Activated T-helper 17 cell treated with anti-CD3 and anti-CD28 coated beads, Interleukin-2, amount 50 U/mL, for 72 hours (primary cell): ENCODE measurements at regions not wholly inside any gene's neighbourhood (a gene's known extent, or its start where the extent isn't known, plus 50 kb on each side); places are given as distances from the start of the nearest gene placed in this dataset.

ENCODE experiments used
- ATAC-seq: fragments of 150-1000 bp; cut with Tn5 transposase; replicated peaks from 2 replicates; pipeline ENCODE4 v1.10.0; 2021; ENCODE audit warnings: mild to moderate bottlenecking, moderate library complexity
- H3K27ac Mint-ChIP-seq: one replicate; pipeline ENCODE4 v1.8.0; 2022; ENCODE audit warnings: mixed read lengths
- H3K27me3 Mint-ChIP-seq: one replicate; pipeline ENCODE4 v1.8.0; 2022; ENCODE audit warnings: mixed read lengths
- H3K36me3 Mint-ChIP-seq: one replicate; pipeline ENCODE4 v1.8.0; 2022; ENCODE audit warnings: low read depth, mild to moderate bottlenecking, mixed read lengths
- H3K4me1 Mint-ChIP-seq: one replicate; pipeline ENCODE4 v1.8.0; 2022; ENCODE audit warnings: mixed read lengths
- H3K4me3 Mint-ChIP-seq: one replicate; pipeline ENCODE4 v1.8.0; 2022; ENCODE audit warnings: mild to moderate bottlenecking, mixed read lengths
- H3K9me3 Mint-ChIP-seq: one replicate; pipeline ENCODE4 v1.8.0; 2022; ENCODE audit warnings: mixed read lengths

DNA sequence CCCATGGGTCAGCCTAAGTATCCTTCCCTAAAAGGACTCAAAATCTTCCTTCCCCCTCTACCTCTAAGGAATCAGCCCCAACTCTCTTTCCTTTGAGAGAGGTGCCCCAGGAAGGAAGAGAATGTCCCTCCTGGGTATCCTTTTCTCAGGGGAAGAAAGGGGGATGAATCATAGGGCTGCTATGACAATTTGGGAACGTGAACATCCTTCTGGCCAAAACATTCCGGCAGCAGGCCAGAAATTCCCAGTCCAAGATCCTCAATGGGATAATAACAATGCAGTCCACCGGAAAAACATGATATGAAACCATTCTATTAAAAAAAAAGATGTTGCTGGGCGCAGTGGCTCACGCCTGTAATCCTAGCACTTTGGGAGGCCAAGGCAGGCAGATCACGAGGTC lies 50.8 kb upstream of the CACNA2D3 start:
- H3K4me3 Mint-ChIP-seq: no peak overlapping the region
- H3K4me1 Mint-ChIP-seq: no peaks in the 10 kb centered on the region
- no peak overlapping the region for H3K27ac Mint-ChIP-seq
- no peak for ATAC-seq
- peaks cover 4% of the 10 kb centered on the region for H3K27me3 Mint-ChIP-seq
- H3K9me3 Mint-ChIP-seq: no peaks in the 10 kb centered on the region
- no peaks in the 10 kb centered on the region for H3K36me3 Mint-ChIP-seq

DNA sequence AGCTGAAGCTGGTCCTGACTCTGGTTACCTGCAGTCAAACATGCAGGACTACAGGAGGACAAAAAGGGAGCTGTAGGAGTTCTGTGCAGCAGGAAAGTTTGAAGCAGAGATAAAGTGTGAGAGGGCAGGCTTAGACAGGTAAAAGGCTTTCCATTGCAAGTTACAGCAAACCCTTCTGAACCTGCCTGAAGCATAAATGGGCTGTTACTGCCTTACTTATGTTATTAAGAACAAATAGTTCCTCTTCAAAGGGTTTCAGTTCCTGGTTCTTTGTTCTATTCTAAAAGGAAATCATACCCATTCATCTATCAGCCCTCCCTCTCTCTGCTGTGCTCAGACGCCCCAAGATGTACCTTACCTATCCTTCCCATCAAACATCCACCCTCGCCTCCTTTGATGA lies 52.4 kb upstream of the CACNA2D3 start:
- Mint-ChIP-seq H3K27me3 (peaks cover 4% of the 10 kb centered on the region), H3K27ac (no peak overlapping the region), H3K9me3 (no peaks in the 10 kb centered on the region), H3K4me1 (no peaks in the 10 kb centered on the region), H3K4me3 (no peak overlapping the region), H3K36me3 (no peaks in the 10 kb centered on the region)
- ATAC-seq: no peak

DNA sequence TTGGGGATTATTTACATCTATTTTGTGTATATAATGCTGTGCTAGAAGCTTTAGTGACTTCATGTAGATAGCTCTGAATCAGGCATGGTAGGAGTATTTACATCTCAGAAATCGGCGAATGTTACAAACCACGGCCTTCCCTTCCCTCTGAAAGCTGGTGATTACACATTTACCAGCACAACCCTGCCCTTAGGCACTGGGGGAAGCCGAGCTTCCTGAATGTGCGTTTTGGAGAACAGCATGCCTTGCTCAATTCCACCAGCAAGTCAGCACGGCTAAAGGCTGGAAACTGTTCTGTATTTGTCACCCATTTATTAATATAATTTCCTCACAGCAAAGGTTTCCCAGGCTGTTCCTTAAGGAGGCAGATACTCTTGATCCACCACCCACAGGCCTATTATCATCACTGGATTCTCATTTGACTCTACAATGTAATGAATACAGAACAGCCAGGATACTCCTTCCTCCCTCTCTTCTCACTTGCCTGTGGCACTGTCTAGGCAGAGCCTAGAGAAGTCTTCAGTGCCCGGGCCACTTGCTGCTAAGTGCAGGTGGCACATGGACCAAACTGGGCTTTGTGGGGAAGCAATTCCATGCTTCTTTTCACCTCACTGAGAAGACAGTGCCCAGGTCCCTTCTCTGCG lies 55.2 kb upstream of the CACNA2D3 start:
- H3K4me1 Mint-ChIP-seq: no peaks in the 10 kb centered on the region
- no peak overlapping the region for H3K4me3 Mint-ChIP-seq
- no peaks in the 10 kb centered on the region for H3K9me3 Mint-ChIP-seq
- ATAC-seq: no peak
- H3K27me3 Mint-ChIP-seq: peaks cover 12% of the 10 kb centered on the region
- no peaks in the 10 kb centered on the region for H3K36me3 Mint-ChIP-seq
- no peak overlapping the region for H3K27ac Mint-ChIP-seq

DNA sequence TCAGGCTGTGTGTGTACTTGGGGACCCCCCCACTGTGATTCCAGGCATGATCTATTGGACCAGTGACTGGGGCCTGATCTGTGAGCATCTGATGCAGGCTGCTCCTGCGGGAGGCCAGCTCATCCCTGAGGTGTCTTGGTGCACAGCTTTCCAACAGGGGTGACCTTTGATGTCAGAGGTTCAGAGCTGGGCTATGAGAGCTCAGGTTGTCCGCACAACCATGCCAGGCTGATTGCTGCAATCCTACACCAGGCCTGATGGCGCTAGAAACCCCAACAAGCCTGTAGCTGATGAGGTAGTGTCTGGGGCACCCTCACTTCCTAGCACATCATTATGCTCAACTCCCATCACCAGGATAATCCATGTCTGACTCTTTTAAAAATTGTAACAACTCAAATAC lies 56.1 kb upstream of the CACNA2D3 start:
- no peak for ATAC-seq
- peaks cover 12% of the 10 kb centered on the region for H3K27me3 Mint-ChIP-seq
- H3K4me3 Mint-ChIP-seq: no peak overlapping the region
- no peaks in the 10 kb centered on the region for H3K9me3 Mint-ChIP-seq
- no peaks in the 10 kb centered on the region for H3K36me3 Mint-ChIP-seq
- no peaks in the 10 kb centered on the region for H3K4me1 Mint-ChIP-seq
- H3K27ac Mint-ChIP-seq: no peak overlapping the region

DNA sequence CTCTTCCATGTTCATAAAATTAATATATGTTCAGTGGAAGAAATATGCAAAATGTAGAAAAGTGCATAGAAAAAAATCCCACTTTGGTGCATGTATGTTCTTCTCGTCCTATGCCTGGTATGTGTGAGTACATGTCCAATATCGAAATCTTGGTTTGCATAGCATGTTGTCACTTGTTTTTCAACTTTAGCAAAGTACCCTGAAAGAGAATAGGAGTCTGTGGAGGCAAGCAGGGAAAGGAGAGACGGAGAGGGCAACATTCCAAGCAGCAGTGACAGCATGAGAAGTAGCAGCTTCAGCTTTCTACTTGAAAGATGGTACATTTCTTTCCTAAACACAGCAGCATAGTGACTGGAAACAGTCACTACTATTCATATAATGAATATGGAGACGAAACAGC lies 56.8 kb upstream of the CACNA2D3 start:
- Mint-ChIP-seq H3K36me3 (no peaks in the 10 kb centered on the region), H3K4me1 (no peaks in the 10 kb centered on the region), H3K27ac (no peak overlapping the region), H3K4me3 (no peak overlapping the region), H3K27me3 (peaks cover 12% of the 10 kb centered on the region), H3K9me3 (no peaks in the 10 kb centered on the region)
- no peak for ATAC-seq

DNA sequence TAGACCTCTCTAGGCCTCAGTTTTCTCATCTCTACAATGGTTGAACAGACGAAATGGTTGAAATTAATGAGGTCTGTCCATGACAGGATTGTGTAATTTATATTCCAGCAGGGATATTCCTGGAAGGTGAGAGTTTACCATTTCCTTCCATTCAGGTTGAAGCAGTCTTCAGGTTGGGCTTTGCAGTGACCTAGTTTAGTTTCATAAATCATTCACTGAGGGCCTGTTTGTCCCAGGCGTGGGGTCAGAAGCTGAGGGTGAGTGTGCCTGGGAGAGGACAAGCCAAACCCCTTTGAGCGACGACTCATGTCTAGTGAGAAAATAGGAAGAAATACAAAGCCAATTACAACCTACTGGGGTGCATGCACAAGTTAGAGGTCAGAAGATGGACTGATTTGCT lies 57.2 kb upstream of the CACNA2D3 start:
- no peaks in the 10 kb centered on the region for H3K36me3 Mint-ChIP-seq

DNA sequence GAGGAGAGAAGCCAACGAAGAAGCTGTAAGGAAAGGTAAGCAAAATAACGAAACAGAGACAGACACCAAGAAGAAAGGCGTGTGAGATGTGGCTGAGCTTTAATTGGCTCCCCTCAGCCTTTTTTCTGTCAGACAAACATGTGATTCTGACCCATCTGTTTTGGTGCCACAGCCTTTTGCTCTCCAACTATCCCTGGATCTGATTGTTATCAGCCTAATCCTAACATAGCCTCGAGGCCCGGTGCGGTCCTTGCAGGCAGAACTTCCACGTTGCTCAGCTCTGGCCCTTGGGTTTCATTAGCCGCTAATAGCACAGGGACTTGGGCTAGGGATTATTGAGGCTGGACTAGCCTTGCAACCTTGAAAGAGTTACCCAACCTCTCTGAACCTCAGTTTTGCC lies 57.9 kb upstream of the CACNA2D3 start:
- ATAC-seq: no peak
- Mint-ChIP-seq H3K27me3 (peaks cover 12% of the 10 kb centered on the region), H3K4me1 (no peaks in the 10 kb centered on the region), H3K27ac (no peak overlapping the region), H3K36me3 (no peaks in the 10 kb centered on the region), H3K4me3 (no peak overlapping the region), H3K9me3 (no peaks in the 10 kb centered on the region)

More for the DNA sequence above, 57.2 kb upstream of the CACNA2D3 start:
- Mint-ChIP-seq H3K9me3 (no peaks in the 10 kb centered on the region), H3K27ac (no peak overlapping the region), H3K4me3 (no peak overlapping the region), H3K27me3 (peaks cover 12% of the 10 kb centered on the region), H3K4me1 (no peaks in the 10 kb centered on the region)
- no peak for ATAC-seq

DNA sequence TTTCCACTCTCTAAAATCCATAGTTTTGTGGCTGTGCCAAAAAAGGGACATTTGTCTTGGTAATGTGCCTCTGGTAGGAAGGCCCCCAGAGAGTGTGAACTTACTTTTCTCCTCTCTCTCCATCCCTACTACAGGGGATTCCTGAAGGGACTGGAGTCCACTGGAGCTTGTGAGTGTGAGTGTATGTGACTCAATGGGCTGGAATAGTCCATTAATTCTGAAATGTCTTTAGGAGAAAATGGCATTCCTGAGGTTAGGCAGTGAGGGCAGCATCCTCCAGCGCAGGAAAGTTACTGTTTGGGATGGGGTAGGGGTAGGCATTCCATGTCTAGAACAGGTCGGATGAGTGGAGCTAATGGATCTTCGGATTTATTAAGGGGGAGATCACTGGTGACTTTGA lies 59.8 kb upstream of the CACNA2D3 start:
- no peaks in the 10 kb centered on the region for H3K9me3 Mint-ChIP-seq
- H3K27ac Mint-ChIP-seq: no peak overlapping the region
- no peaks in the 10 kb centered on the region for H3K36me3 Mint-ChIP-seq

DNA sequence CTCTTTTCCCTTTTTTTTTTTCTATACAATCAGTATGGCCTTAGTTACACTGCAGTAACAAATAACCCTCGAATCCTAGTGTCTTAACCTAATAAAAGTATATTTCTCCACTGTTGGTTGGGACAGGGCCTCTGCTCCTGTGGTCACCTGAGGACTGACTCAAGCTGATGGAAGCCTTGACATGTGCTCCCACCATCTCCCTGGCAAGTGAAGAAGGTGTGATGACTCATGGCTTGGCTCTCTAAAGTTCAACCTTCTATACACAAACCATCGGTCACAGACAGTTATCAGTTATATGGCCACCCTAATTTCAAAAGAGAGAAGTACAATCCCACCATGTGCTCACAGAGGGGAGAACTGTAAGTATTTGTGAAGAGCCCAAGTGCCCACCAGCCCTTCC lies 65.8 kb upstream of the CACNA2D3 start:
- Mint-ChIP-seq H3K4me3 (no peak overlapping the region), H3K27me3 (peaks cover 9% of the 10 kb centered on the region), H3K27ac (no peak overlapping the region), H3K36me3 (no peaks in the 10 kb centered on the region), H3K9me3 (no peaks in the 10 kb centered on the region), H3K4me1 (no peaks in the 10 kb centered on the region)
- no peak for ATAC-seq

More for the DNA sequence above, 59.8 kb upstream of the CACNA2D3 start:
- Mint-ChIP-seq H3K4me3 (no peak overlapping the region), H3K27me3 (peaks cover 12% of the 10 kb centered on the region), H3K4me1 (no peaks in the 10 kb centered on the region)
- ATAC-seq: no peak

DNA sequence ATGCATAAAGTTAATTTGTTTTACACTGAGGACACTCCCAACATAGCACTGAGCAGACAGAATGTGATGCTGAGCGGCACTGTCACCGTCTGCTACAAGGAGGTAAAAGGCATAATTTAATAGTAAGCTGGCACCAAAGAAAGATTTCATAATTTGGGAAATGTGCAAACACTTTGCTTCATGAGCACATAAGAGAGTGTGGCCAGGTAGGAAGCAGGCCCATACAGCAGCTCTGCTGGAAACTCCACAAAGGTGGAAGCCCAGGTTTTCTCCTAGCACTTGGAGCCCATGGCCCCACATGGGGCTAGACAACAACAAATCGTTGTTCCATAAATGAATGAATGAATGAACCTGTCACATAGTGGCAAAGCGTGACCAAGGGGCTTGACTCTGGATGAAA lies 68.5 kb upstream of the CACNA2D3 start:
- no peaks in the 10 kb centered on the region for H3K4me1 Mint-ChIP-seq
- H3K9me3 Mint-ChIP-seq: no peaks in the 10 kb centered on the region
- no peak for ATAC-seq

DNA sequence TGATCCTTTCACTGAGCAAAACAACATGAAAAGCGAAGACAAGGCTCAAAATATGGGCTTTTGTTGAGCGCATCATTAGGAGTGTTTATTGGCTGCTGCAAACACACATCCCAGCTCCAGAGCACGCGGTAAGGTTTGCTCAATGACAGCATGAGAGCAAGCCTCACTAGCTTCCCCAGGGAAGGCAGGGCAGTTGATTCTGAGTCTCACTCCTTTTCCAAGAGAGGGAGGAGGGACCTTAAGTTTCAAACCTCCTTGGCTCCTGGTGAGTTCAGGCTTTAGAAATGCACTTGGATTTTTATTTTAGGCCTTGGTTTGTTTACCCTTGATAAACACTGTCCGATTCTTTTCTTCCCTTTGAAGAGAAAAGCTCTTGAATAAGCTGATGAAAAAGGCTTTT lies 69.1 kb upstream of the CACNA2D3 start:
- Mint-ChIP-seq H3K9me3 (no peaks in the 10 kb centered on the region), H3K27me3 (peaks cover 9% of the 10 kb centered on the region), H3K36me3 (no peaks in the 10 kb centered on the region), H3K27ac (no peak overlapping the region), H3K4me1 (no peaks in the 10 kb centered on the region), H3K4me3 (no peak overlapping the region)
- no peak for ATAC-seq

More for the DNA sequence above, 68.5 kb upstream of the CACNA2D3 start:
- Mint-ChIP-seq H3K4me3 (no peak overlapping the region), H3K36me3 (no peaks in the 10 kb centered on the region), H3K27me3 (peaks cover 9% of the 10 kb centered on the region), H3K27ac (no peak overlapping the region)

DNA sequence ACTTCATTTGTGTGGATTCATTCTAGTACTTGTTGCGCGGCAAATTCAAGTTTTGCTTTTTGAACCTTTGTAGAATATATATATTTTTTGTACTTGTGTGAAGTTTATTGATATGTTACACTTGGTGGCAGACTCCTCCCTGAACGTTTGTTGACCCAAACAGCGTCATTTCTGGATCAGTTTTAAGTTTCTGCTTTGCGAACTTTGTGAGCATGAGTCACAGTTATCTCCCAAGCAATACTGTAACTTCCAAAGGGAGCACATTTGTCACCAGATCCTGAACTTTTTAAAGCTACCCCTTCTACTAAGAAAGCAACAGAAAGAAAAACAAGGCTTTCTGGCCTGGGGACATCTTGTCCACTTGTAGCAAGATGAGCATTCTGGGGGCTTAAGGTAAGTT lies 74.8 kb upstream of the CACNA2D3 start:
- Mint-ChIP-seq H3K9me3 (no peaks in the 10 kb centered on the region), H3K27me3 (peaks cover 8% of the 10 kb centered on the region), H3K4me3 (no peak overlapping the region), H3K27ac (no peak overlapping the region), H3K36me3 (no peaks in the 10 kb centered on the region), H3K4me1 (no peaks in the 10 kb centered on the region)
- no peak for ATAC-seq

DNA sequence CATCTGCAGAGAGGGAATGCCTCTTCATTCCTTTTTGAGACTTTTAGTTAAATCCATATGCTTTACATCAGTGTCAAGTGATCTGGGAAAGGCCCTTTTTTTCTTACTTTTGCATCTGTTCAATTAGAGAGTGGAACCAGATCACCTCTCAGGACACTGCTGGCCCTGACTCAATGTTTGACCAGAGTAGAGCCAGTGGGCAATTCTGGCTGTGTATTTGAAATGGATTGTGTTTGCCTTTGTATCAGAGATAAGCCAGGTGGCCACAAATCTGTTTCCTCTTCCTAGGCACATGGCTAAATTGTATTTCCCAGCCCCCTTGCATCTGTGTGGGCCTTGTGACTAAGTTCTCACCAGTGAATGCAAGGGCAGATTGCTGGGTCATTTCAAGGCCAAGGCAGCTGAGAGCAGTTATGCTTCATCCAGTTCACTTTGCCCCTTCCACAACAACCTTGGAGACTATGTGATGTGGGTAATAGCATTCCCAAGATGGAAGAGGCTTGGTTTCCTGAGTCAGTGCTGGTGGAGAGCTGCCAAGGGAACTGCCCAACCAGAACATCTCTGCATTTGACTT lies 75.6 kb upstream of the CACNA2D3 start:
- Mint-ChIP-seq H3K9me3 (no peaks in the 10 kb centered on the region), H3K27ac (no peak overlapping the region), H3K4me3 (no peak overlapping the region), H3K27me3 (peaks cover 4% of the 10 kb centered on the region), H3K36me3 (no peaks in the 10 kb centered on the region), H3K4me1 (no peaks in the 10 kb centered on the region)
- no peak for ATAC-seq

DNA sequence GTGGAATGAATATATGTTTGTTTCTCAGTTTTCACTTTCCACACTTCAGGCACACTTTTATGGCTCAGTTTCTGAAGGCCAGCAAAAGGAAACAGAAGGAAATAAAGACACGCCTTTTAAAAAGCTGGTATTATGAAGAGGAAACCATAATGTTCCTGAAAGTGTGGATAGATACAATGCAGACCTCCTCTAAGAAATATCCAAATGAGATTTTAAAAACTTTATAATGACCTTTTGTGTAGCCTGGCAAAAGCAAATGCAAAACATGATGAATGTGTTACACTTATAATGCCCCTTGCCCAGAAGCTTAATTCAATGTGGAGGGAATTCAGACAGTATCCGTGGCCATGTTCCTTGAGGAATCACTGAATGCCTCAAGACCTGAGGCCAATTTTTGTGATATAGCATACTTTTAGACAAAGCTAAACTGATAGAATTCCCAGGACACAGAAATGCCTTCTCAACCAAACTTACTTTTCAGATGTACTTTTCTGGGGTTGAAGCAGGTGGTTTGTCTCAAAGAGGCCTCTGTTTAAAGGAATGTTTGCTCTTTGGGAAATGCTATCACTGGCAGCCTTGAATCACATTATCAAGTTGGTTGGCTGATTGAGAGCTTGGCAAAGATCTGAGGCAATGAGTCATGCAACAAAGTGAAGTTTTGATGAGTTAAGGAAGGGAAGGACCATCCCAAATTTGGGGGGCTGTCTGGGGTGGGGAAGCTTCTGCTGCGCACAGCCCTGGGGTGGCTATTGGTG lies 77.1 kb upstream of the CACNA2D3 start:
- H3K9me3 Mint-ChIP-seq: no peaks in the 10 kb centered on the region
- no peaks in the 10 kb centered on the region for H3K36me3 Mint-ChIP-seq
- ATAC-seq: no peak
- H3K4me3 Mint-ChIP-seq: no peak overlapping the region
- peaks cover 4% of the 10 kb centered on the region for H3K27me3 Mint-ChIP-seq
- no peaks in the 10 kb centered on the region for H3K4me1 Mint-ChIP-seq
- H3K27ac Mint-ChIP-seq: no peak overlapping the region

DNA sequence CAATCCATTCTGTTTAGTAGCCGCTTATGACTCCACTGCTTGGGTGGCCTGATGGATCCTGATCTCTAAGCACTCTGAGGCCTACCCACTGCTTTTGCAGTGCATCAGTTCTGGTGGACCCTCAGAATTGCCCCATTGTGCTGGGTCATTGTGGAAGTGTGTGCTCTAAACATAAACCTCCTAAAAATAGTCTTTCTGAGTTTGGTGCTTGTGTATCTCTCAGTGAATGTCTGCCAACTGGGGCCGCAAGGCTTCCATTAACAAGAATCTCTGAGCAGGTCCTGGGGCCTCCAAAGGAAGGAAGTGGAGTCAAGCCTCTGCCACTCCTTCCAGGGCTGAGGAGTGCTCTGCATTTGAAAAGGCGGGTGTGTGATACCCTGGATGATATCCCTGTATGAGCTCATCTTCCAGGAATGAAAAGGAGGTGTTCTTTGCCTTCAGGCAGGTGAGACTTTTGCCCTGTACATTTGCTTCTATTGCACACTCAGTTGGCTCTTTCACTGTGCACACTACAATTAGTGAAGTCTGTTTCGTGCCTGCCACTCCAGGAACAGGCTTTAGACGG lies 80.0 kb upstream of the CACNA2D3 start:
- no peak overlapping the region for H3K27ac Mint-ChIP-seq
- no peak for ATAC-seq
- no peaks in the 10 kb centered on the region for H3K4me1 Mint-ChIP-seq
- H3K4me3 Mint-ChIP-seq: no peak overlapping the region
- no peaks in the 10 kb centered on the region for H3K9me3 Mint-ChIP-seq
- peaks cover 4% of the 10 kb centered on the region for H3K27me3 Mint-ChIP-seq
- H3K36me3 Mint-ChIP-seq: no peaks in the 10 kb centered on the region
